NCI-H1694 (cell line): ENCODE measurements at regions not wholly inside any gene's neighbourhood (a gene's known extent, or its start where the extent isn't known, plus 50 kb on each side); places are given as distances from the start of the nearest gene placed in this dataset.

Source experiments
- DNase-seq: peaks from one replicate; lab custom pipeline; 2025; lab: John Stamatoyannopoulos, UW

DNA sequence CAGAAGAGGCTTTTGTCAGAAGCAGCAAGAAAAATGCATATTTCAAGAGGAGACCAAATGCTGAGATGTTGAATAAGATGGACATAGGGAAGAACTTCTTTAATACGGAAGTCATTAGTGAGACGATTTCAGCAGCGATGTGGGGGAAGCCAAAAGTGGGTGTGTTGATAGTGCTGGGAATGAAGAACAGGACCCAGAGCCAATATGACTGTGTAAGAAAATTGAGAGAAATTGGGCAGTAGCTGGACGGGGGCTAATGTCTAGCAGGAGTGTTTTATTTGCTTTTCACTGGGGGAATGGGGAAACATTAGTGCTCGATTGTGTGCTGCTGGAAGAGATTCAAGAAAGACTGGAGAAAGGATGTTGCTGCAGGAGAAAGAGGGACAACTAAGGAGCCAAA, 788.7 kb upstream of the KLHL29 start:
- no peak for DNase-seq

DNA sequence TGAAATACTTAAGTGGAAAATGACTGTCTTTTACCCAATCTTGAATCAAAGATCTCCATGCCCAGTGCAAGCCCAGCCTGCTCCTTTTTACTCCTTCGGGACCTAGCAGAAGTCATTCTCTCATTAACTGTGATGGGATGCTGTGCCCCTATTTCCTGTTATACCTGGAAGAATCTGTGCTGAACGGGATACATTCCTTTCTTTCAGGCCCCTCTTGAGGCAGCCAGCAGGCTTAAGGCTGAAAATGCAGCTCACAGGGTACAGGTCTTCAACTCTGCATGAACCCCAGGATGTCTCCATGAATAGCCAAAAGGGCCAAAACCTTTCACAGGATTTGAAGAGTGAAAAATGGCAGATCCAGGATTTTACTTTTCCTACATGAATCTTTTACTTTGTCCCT, 784.8 kb upstream of the KLHL29 start:
- no peak for DNase-seq

GRCh38 chr2:22600999-22601398, 784.0 kb upstream of the KLHL29 start:
- no peak for DNase-seq

- DNase-seq: no peak
Measured at GRCh38 chr2:22604136-22604535, 780.8 kb upstream of the KLHL29 start.

GRCh38 chr2:22616031-22616430, 768.9 kb upstream of the KLHL29 start:
- DNase-seq: no peak

DNA sequence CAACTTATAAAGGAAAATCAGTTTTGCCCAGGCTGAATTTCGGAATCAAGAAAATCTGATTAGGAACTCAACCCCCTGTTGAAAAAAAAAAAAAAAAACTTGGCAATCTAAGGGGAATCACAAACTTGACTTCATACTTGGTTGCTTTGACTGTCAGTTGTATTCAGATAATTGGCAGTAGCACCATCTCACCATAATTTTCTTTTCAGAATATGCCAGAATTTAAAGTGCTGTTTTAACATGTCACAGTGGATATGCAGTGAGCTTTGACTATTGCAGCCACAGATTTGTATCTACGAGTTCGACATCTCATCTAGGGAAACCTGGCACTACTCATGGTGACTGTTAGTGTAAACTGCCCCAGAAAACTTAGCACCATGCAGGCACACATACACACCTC, 761.4 kb upstream of the KLHL29 start:
- DNase-seq: no peak

- no peak for DNase-seq
Measured at GRCh38 chr2:22626621-22627020, 758.4 kb upstream of the KLHL29 start.

DNA sequence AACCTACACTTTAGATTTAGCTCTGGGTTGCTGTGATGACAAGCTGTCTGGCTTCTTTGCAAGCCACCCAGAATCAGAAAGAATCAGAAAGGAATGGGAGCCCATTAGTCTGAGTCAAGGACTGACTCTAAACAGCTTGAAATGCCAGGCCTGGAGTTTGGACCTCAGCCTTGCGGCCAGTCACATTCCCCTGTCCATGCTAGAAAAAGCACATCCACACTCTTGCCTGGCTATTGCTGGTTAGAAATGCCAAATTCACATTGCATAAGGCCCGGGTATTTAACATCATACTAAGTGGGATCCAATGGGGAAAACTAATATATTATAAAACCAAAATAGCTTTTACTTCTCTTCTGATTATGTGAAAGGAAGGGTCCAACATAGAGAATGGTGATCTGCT, 756.8 kb upstream of the KLHL29 start:
- DNase-seq: no peak

DNA sequence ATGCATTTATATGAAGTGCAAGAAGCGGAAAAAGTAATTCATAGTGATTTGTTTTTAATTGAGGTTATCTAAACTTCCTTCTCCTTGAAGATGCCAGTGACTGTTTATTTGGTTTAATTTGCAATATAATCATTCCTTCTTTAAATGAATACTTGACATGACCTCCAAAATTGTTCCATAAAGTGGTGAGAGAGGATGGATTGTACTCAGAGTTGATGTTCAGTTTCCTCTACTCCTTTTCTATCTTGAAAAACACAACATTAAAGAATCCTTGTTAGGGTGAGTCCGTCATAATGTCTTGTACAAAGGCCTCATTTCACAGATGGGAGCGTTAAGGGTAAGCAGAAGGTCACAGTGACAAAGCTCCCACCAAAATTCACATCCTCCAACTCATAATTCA, 756.1 kb upstream of the KLHL29 start:
- no peak for DNase-seq

- no peak for DNase-seq
Measured at GRCh38 chr2:22634167-22634566, 750.8 kb upstream of the KLHL29 start.

- DNase-seq: no peak
Measured at GRCh38 chr2:22656426-22656825, 728.6 kb upstream of the KLHL29 start.

DNA sequence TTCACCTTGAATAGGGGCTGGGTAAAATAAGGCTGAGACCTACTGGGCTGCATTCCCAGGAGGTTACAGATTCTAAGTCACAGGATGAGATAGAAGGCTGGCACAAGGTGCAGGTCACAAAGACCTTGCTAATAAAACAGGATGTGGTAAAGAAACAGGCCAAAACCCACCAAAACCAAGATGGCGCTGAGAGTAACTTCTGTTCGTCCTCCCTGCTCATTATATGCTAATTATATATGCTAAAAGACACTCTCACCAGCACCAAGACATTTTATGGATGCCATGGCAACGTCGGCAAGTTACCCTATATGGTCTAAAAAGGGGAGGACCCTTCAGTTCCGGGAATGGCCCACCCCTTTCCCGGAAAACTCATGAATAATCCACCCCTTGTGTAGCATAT, 711.5 kb upstream of the KLHL29 start:
- no peak for DNase-seq

- no peak for DNase-seq
Measured at GRCh38 chr2:22683914-22684313, 701.1 kb upstream of the KLHL29 start.

- no peak for DNase-seq
Measured at GRCh38 chr2:22690096-22690495, 694.9 kb upstream of the KLHL29 start.

- no peak for DNase-seq
Measured at GRCh38 chr2:22691666-22692065, 693.3 kb upstream of the KLHL29 start.

GRCh38 chr2:22692746-22693145, 692.2 kb upstream of the KLHL29 start:
- DNase-seq: no peak

- no peak for DNase-seq
Measured at GRCh38 chr2:22694300-22694699, 690.7 kb upstream of the KLHL29 start.

DNA sequence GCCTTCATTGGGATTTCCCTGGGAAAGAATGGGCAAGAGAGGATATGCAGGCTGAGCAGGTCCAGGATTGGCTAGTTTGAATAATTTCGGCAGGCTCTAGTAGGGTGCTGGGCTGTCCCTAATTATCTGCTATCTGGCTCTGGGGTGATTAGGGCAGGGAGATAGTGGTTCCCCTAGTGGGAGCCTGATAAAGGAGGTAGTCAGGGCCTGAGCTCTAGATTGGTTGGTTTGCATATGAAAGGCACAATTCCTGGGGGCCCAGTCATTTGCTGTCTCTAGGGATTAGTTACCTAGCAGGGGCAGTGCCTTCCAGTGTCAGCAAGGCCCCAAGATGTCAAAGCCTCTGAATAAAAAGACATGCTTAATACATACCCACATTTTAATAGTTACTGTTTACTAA, 690.1 kb upstream of the KLHL29 start:
- DNase-seq: no peak

- no peak for DNase-seq
Measured at GRCh38 chr2:22697054-22697788, 687.8 kb upstream of the KLHL29 start.

DNA sequence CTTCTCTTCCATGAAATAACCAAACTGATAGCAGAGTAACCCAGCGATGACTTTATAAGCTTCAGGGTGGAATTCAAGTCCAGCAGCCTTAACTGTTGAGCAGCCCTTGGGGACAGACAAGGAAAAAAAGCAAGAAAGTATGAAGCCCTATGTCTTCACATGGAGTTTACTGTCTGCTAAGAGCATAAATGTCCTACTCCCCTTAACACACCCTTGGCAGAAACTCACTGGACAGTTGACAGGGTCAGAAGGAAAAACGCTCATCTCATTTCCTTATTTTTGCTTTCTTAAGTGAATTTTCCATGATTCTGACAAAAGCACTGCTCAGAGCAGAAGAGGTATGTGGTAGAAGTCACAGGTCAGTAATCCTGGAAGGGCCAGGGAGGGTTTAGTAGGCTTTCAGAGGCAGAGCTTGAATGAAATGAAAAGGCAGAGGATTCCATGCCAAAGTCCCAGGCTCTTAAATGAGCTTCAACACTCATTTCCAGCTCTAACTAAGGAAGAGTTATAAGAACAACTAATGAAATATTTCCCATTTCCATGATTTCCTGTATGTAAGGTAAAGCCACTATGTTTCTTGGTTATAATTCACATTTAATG, 683.3 kb upstream of the KLHL29 start:
- DNase-seq: no peak

GRCh38 chr2:22703286-22703920, 681.6 kb upstream of the KLHL29 start:
- no peak for DNase-seq

DNA sequence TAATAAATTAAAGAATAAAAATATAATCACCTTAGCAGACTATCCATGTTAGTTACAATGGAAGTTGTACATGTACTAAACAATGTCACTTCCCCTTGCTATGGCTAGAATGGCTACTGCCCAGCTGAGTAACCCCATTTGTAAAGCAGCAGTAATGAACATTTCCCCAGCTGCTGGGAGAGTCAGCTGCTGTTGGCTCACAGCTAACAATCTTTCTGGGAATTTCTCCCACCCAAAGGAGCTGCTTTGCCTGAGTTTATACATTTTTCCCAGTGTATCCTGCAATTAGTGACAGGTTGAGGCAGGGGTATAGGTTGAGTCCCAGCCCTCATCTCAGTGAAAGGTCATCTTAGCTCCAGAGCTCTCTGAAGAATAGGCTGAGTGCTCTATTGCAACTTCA, 665.6 kb upstream of the KLHL29 start:
- no peak for DNase-seq

GRCh38 chr2:22729466-22729865, 655.5 kb upstream of the KLHL29 start:
- DNase-seq: no peak
